Activated CD4-positive, alpha-beta T cell treated with anti-CD3 and anti-CD28 coated beads, Interleukin-10, Interleukin-2, amounts not matched to agents 100 ng/mL and 50 ng/mL, durations not matched to agents 16 hours and 8 hours (primary cell): ENCODE measurements at regions not wholly inside any gene's neighbourhood (a gene's known extent, or its start where the extent isn't known, plus 50 kb on each side); places are given as distances from the start of the nearest gene placed in this dataset.

ENCODE experiments used
- DNase-seq: peaks from one replicate; pipeline ENCODE4 v3.0.0-alpha.2; 2020

GRCh38 chr1:58917436-58917835, 133.6 kb upstream of the JUN start:
- no peak for DNase-seq

- no peak for DNase-seq
Measured at GRCh38 chr1:58919226-58919958, 135.5 kb upstream of the JUN start.

GRCh38 chr1:58919959-58920321, 136.1 kb upstream of the JUN start:
- DNase-seq: no peak

GRCh38 chr1:58921342-58921741, 137.5 kb upstream of the JUN start:
- DNase-seq: no peak

GRCh38 chr1:58921751-58922150, 137.9 kb upstream of the JUN start:
- no peak for DNase-seq

- peak; percentile 65 for DNase-seq
Measured at GRCh38 chr1:58922302-58923089, 138.6 kb upstream of the JUN start.

GRCh38 chr1:58923090-58923470, 139.2 kb upstream of the JUN start:
- no peak for DNase-seq

- no peak for DNase-seq
Measured at GRCh38 chr1:58924016-58924565, 140.2 kb upstream of the JUN start.

GRCh38 chr1:58924821-58925220, 141.0 kb upstream of the JUN start:
- DNase-seq: no peak

GRCh38 chr1:58925247-58925646, 141.4 kb upstream of the JUN start:
- DNase-seq: no peak

GRCh38 chr1:58926152-58926551, 142.3 kb upstream of the JUN start:
- no peak for DNase-seq

GRCh38 chr1:58927041-58927721, 143.3 kb upstream of the JUN start:
- DNase-seq: no peak

- DNase-seq: no peak
Measured at GRCh38 chr1:58927722-58928085, 143.9 kb upstream of the JUN start.

- DNase-seq: no peak
Measured at GRCh38 chr1:58928514-58928913, 144.7 kb upstream of the JUN start.

GRCh38 chr1:58929671-58930325, 146.0 kb upstream of the JUN start:
- DNase-seq: peak; percentile 23

- no peak for DNase-seq
Measured at GRCh38 chr1:58931024-58931423, 147.2 kb upstream of the JUN start.

- no peak for DNase-seq
Measured at GRCh38 chr1:58931756-58932155, 147.9 kb upstream of the JUN start.

- DNase-seq: no peak
Measured at GRCh38 chr1:58932859-58933598, 149.2 kb upstream of the JUN start.

- no peak for DNase-seq
Measured at GRCh38 chr1:58933599-58933926, 149.7 kb upstream of the JUN start.

GRCh38 chr1:58934706-58935105, 150.9 kb upstream of the JUN start:
- no peak for DNase-seq

- DNase-seq: no peak
Measured at GRCh38 chr1:58936973-58937372, 153.1 kb upstream of the JUN start.

- no peak for DNase-seq
Measured at GRCh38 chr1:58939146-58939545, 155.3 kb upstream of the JUN start.
